Germinal center (tissue), 1 donor: ENCODE measurements at regions not wholly inside any gene's neighbourhood (a gene's known extent, or its start where the extent isn't known, plus 50 kb on each side); places are given as distances from the start of the nearest gene placed in this dataset.
"Not testable (repeated sequence)": the region's sequence is repeated elsewhere in the genome, so short reads cannot be mapped to it uniquely, and the experiment has no call there.

Experiments used
- DNase-seq: peaks from one replicate; pipeline ENCODE4 v3.0.0; 2012; ENCODE audit warnings: mixed read lengths, low spot score

DNA sequence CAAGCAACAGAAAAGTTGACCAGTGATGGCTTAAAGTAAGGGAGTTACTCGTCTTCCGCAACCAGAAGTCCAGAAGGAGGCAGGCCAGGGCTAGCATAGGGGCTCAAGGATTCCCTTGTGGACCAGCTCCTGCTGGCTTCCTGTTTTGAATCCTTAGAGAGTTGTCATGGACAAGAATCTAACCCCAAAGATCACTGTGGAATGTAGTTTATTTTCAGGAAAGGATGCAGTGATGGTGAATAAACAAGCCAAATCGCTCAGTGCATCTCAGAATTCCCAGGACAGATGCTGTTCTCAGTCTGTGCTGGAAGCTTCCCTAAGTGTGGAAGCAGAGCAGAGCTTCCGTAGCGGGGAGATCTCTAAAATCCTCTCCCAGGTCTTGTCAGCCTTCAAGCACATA lies 311.3 kb downstream of the C12orf75 start:
- DNase-seq: no peak

DNA sequence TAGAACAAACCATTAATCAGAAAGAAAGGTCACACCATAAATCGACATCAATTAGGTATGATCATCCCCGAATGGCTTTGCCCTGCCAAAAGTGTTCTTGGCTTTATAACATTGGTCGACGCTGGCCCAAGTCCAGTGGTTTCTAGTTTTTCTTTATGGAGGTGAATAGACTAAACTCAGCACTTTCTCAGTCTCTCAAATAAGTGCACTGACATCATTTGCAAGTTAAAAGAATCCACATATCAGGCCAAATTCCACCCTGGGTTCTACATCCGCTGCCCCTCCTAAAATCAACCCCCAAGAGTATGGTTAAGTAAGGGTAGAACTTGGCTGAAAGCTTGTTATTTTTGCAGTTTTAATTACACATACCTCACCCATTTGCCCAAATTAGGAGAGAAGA lies 314.3 kb downstream of the C12orf75 start:
- DNase-seq: no peak

DNA sequence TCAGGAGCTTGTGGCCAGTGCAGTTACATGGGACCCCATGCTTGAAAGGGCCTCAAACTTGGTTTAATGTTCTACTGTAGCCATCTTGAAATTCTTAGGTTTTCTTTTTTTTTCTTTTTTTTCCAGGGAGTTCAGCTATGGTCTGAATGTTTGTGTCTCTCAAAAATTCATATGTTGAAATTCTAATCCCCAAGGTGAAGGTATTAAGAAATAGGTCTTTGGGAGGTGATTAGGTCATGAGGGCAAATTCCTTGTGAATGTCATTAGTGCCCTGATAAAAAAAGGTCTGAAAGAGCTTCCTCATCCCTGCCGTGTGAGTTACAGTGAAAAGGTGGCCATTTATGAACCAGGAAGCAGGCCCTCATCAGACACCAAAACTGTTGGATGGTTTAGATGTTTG lies 324.1 kb downstream of the C12orf75 start:
- no peak for DNase-seq

DNA sequence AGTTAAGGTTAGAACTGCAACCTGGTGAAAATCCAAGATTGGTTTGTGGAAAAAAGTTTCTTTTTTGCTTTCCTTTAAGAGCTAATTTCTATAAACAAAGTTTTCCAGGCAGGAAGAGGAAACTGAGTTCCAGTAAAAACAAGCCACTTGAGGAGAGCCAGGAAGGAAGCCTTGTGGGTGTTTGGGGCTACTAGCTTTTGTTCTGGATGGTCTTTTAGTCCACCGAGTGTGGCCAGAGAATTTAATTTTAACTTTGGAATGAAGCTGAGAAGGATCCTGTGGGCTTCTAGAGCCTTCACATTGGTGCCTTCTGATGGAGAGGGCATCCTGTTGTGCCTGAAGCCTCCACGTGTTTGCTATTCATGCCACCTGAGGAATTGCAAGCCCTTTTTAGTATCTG lies 327.9 kb downstream of the C12orf75 start:
- no peak for DNase-seq

DNA sequence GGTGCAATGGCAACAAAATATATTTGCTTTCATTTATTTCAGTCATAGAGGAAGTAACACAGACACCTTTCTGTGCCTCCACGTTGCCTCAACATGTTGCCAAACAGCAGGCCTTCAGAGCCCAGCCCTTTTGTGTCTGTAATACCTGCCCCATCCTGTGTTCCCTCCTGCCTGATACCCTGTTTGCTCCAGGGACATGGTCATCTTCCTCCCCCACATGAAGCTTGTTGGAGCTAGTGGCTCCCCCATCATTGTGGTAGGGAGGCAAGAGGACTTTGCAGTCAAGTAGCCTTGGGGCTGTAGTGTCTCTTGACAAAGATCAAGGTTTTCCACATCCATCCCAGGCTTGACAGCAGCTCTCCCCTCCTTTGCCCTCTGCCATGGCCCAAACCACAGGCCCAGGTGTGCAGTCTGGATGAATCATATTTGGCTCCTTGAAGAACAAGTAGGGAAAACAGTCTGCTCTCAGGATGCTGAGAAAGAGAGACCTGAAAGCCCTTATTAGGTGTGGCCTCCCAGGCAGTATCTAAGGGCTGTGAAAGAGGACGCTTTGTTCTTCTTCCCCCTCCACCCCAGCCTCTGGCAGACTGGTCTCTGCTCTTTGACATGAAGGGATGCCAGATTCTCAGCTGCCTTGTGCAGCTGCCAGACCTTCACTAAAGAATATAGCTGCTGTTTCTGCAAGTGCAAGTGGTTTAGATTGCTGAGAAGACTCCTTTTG lies 329.0 kb downstream of the C12orf75 start:
- no peak for DNase-seq

DNA sequence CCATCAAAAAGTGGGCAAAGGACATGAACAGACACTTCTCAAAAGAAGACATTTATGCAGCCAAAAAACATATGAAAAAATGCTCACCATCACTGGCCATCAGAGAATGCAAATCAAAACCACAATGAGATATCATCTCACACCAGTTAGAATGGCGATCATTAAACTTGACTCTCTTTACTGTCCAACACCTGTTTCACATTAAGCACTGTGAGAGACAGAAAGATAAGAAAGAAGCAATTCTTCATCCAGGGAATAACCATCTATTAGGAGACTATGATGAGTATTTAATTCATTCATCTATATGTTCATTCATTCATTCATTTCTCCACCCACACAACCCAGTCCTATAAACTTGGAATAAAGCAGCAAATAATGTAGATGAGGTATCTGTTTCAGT lies 334.3 kb downstream of the C12orf75 start:
- not testable (repeated sequence) for DNase-seq

DNA sequence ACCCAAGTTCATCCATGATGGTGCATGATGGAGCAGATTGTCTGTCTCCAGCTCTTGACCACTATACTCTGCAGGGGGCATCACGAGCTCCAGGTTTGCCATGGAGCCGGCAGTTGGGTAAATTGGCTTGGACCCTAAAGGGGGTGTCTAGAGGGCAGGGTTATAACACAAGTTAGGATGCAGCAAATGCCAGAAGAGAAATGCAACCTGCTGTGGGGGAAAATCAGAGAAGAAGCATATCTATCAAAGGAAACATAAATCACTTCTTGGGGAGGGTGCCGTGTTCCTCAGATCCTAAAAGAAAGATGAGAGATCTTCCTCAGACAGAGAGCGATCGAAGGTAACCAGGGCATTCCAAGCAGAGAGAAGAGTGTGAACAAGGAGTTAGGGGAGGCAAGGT lies 334.9 kb downstream of the C12orf75 start:
- no peak for DNase-seq

DNA sequence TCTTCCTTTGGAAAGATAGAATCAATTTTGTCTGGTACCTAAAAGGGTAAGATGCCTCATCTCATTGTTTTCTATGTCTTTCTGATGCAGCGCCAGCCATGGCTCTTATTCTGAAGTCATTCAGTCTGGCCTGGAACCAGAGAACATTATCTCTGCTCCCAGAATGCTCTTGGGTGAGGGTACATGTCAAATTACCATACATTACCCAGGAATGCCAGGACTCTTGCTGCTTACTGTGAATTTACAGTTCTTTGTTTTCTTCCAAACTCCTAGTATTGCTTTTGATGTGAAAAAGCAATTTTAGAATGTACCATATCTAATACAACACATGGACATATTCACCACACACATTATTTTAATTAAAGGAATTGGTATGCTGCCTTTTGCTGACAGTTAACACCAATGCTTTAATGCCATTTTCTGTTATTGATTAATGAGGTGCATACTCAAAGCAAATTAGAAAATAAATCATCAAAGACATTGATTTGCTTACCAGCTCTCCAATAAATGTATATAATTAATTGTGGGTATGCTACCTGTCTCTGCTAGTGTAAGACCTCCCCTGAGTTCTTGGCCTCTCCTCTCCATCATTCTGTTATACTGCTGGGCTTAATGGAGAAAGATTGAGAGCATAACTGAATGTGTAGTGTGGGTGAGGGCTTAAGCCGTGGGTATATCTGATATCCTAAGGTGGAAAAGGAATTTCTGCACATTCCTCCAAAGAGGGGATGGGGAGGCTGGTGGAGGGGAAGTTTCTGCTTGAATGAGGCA lies 337.7 kb downstream of the C12orf75 start:
- no peak for DNase-seq

DNA sequence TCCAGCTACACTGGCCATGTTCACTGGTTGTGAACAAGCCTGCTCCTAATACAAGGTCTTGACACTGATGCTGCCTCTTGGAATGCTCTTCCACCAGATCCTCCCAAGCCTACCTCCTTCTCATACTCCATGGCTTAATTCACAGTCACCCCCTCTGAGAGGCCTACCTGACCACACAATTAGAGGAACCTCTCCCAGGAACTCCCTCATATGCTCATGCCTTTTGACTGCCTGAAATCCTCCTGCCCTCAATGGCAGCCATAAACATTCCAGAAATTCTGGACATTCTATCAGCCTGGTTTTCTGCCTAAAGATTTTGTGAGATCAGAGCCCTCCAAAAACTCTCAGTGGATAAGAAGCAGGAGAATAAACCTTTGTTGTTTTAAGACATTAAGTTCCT lies 340.2 kb downstream of the C12orf75 start:
- no peak for DNase-seq

DNA sequence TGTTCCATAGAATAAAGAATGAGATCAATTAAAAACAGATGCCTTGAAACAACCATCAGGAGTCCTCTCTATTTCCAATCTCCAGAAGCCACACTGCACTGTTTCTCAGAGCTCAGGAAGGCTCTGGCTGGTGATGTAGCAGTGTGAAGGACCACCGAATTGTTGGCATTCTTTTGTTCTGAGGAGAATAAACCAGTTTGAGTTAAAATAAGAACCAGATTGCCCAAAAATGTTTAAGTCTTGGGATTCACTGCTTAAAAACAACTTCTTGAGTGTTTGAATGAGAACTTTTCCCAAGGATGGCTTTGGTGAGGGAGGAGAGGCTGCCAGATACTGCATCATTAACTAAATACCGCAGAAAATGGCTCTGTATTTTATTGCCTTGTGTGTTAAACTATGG lies 341.2 kb downstream of the C12orf75 start:
- DNase-seq: no peak

DNA sequence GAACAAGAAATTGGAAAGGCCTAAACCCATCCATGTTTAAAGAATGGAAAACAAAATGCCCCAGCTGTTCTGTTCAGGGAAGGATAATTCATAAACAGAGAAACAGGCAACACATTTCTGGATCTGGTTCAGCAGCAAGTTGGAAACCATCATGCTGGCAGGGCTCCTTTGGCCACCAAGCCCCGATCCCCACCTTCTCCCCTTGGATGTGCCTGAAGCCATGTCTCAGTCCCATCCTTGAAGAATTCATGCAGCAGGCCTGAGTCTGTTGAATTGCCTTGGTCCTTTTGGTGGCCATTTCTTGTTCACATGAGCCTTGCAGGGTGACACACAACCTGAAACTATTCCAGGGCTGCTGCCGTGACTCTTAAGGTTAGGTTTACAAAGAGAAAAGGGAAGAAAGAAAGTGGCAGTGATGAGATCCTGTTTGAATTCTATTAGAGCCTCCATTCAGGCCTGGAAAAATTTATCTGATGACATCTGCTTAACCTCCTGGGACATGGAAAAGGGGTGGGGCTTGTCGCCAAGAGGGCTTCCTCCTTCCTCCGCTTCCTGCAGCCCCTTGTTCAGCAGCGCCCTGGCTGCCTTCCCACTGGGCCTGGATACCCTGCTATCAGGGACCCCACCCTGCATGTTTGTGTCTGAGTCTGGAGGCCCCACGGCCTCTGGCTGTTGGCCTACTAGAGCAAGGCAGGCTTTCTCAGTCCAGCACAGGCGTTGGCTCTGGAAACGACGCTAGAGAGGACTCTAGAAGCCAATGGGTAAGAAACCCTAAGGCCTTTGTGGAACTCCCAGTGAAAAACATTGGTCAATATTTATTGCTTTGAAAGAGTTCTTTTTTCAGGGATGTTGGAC lies 341.9 kb downstream of the C12orf75 start:
- no peak for DNase-seq

DNA sequence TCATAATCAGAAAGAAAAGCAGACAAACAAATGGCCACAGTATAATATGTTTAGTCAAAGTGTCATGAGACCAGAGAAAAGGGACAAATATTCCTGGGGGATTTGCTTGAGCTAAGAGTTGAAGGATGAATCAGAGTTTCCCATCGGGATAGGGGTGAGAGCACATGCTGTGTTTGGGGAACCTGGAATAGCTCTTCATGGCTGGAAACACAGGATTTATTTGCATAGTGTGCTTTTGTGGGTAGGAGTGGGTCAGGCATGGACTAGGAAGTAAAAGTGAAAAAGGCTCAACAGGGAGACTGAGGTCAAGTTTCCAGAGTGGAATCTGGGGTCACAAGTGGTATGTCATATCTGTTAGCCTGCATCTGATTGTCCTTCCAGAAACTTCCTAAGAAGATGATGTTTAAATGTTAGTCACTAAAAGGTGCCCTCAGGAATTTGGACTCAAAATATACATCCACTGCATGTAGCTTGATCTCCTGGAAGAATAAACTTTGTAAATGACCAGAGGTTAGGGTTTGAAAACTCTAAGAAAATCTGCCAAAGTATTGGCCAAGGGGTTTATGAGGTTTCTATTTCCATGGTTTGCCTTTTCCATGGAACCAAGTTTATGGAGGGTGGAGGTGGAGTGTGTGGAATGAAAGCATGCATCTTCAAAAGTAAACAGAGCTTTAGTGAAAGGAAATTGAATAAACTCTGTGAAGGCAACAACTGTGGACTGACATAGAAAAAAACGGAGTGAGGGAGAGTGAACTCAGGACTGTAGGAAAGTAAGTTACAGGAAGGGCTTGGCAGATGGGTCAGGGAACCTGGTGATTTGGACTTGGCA lies 344.6 kb downstream of the C12orf75 start:
- DNase-seq: no peak

DNA sequence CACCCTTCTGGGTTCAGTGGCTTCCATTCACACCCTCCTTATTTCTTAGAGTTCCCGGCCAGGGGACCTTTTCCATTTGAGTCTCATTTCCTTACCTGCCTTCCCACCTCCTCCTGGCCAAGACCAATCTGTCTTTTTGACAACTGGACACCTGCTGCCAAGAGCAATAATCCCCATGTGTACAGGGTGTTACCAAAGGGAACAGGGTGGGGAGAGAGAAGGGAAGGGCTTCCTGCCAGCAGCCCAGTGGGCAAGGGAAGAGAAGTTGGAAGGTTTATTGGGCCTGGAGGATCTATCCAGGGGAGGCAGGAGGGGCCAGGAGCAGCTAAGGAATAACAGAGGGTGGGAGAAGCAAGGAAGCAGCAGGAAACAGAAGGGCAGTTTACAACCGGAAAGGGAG lies 346.2 kb downstream of the C12orf75 start:
- DNase-seq: no peak

DNA sequence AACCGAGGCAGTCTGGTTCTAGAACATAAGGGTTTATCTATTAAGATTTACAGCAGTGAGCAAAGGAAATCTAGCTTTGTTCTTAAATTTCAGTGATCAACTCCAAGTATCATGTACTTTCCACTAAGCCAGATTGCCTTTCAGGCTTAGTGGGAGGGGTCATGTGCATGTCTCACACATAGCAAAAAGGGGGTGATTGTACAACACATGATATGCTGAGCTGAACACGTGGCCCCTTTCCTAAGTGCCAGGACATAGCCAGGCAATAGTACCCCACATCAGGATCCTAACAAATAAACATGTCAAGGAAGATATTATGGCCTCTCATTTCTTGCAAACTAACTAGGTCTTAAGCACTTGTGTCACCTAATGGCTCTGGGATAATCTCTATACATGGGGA lies 347.2 kb downstream of the C12orf75 start:
- no peak for DNase-seq

DNA sequence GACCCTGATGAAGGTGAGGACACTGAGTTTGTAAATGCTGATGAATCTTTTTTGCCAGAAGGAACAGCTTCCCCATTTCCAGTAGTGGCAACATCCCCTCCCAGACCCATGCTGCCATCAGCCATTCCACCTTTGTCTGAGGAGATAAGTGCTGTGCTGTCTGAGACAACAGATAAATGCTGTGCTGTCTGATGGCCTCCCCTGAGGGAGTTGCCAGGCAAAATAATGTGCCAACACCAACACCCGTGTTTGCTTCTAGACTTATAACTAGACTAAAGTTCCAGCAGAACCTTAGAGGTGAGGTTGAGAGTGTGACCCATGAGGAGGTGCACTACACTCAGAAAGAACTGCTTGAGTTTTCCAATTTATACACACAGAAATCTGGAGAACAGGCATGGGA lies 349.5 kb downstream of the C12orf75 start:
- DNase-seq: no peak

DNA sequence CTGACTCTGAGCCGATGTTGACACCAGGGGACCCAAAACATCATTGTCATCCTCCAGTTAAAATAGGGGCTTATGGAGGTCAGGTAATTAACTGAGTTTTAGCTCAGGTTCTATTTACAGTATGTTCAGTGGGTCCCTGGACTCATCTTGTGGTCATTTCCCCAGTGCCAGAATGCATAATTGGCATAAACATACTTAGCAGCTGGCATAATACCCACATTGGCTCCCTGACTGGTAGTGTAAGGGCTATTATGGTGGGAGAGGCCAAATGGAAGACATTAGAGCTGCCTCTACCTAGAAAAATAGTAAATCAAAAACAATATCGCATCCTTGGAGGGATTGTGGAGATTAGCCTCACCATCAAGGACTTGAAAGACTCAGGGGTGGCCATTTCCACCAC lies 350.9 kb downstream of the C12orf75 start:
- DNase-seq: no peak

DNA sequence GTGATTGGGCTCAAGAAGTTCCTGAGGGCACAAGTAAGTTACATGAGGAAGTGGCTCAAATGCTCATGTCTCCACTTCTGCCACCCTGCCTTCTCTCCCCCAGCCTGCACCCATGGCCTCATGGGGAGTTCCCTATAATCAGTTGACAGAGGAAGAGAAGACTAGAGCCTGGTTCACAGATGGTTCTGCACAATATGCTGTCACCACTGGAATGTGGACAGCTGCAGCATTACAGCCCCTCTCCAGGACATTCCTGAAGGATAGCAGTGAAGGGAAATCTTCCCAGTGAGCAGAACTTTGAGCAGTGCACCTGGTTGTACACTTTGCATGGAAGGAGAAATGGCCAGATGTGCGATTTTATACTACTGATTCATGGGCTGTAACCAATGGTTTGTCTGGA lies 352.3 kb downstream of the C12orf75 start:
- DNase-seq: not testable (repeated sequence)

DNA sequence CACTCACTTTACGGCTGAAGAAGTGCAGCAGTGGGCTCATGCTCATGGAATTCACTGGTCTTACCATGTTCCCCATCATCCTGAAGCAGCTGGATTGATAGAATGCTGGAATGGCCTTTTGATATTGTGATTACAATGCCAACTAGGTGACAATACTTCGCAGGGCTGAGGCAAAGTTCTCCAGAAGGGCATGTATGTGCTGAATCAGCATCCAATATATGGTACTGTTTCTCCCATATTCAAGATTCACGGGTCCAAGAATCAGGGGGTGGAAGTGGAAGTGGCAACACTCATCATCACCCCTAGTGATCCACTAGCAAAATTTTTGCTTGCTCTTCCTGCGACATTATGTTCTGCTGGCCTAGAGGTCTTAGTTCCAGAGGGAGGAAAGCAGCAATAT lies 353.3 kb downstream of the C12orf75 start:
- not testable (repeated sequence) for DNase-seq

DNA sequence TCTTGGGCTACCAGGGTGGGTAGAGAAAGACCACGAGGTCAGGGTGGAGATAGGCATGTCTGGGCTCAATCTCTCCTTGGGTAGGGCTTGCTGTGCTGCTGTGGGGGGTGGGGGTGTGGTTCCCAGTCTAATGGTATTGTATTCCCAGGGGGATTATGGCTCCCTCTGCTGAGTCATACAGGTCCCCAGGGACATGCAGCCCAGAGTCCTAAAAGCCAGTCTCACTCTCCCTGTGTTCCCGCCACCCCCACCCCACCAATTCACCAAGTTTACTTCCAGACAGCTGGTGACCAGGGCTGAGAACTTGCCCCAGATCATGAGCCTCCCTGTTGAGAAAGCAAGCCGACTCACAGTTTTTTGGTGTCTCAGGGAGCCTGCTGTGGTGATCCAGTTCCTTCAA lies 367.6 kb downstream of the C12orf75 start:
- no peak for DNase-seq

DNA sequence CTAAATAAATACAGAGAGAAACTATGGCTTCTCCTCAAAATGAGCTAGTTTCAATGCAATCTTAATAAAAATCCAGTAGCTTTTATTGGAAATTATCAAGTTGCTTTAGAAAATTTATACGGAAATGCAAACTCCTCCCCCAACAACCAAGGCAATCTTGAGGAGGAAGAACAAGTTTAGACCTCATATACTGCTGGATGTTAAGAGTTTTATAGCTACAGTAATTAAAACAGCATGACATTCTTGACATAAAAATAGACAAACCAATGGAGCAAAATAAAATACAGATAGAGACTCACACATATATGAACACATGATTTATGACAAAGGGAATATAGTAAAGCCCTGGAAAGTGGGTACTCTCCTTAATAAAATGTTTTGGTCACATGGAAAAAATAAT lies 368.7 kb downstream of the C12orf75 start:
- DNase-seq: no peak

DNA sequence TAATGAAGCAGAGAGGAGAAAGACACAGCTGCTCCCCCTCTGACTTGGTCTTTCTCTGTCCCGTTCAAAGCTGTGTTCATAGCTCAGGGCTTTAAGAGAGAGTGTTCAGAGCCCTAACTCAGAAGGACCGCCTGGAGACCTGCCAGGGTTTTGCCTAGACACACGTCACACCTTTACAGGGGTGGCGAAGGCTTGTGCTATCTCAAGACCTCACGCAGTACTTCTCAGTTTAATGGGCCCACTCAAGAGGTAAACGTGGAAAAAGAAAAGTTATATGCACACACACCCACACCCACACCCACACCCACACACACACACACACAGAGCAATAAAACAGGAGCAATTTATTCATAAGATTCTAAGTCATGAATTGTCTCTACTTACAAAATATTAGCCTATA lies 374.3 kb downstream of the C12orf75 start:
- DNase-seq: no peak

DNA sequence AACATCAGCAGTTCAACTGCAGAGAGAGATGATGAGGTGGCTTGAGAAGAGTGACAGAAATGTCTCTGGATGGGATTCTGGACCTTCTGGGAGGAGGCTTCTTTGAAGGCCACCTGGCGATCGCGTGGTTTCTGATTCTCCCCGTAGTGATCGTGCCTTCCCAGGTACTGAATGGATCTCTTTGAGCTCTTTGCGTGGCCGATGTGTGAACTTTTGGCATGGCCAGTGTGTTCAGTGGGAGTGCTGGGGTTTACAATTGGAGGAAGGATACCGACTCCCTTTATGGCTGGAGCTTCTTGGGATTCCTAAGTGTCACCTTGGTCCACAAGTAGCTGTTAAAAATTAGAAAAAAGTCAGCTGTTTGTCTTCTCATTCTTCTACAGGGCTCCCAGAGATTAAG lies 374.7 kb downstream of the C12orf75 start:
- no peak for DNase-seq
